ENCODE measurements at regions not wholly inside any gene's neighbourhood (a gene's known extent, or its start where the extent isn't known, plus 50 kb on each side); places are given as distances from the start of the nearest gene placed in this dataset.

GRCh38 chr6:14065350-14065749, 52.2 kb upstream of the CD83 start:
- Histone ChIP-seq H3K4me3 (no peak overlapping the region), H3K27ac (no peak overlapping the region), H3K36me3 (no peaks in the 10 kb centered on the region), H3K27me3 (peaks cover 6% of the 10 kb centered on the region), H3K4me1 (no peaks in the 10 kb centered on the region), H3K9me3 (no peaks in the 10 kb centered on the region)
- intact Hi-C loops (cut with DNase I): loop anchor here (10.0 kb wide), 1 partner anchor 271 kb away; no protein-coding TSS in a partner anchor
- no peak for ATAC-seq
- TF ChIP-seq CTCF (IDR thresholded peaks at IDR 0.05): no peak
- DNase-seq: no peak

GRCh38 chr6:14066782-14067406, 50.7 kb upstream of the CD83 start:
- TF ChIP-seq CTCF (IDR thresholded peaks at IDR 0.05): peak; percentile 70
- no peak overlapping the region for H3K4me3 ChIP-seq
- ATAC-seq: peak; percentile 93
- H3K9me3 ChIP-seq: no peaks in the 10 kb centered on the region
- no peak for DNase-seq
- H3K36me3 ChIP-seq: no peaks in the 10 kb centered on the region
- H3K27me3 ChIP-seq: peaks cover 6% of the 10 kb centered on the region
- no peak overlapping the region for H3K27ac ChIP-seq
- intact Hi-C loops (cut with DNase I): loop anchor here (10.0 kb wide), 1 partner anchor 272 kb away; no protein-coding TSS in a partner anchor
- H3K4me1 ChIP-seq: no peaks in the 10 kb centered on the region

GRCh38 chr6:14067656-14068055, 49.9 kb upstream of the CD83 start:
- Histone ChIP-seq H3K27ac (no peak overlapping the region), H3K4me3 (no peak overlapping the region), H3K27me3 (peaks cover 6% of the 10 kb centered on the region), H3K36me3 (no peaks in the 10 kb centered on the region), H3K9me3 (no peaks in the 10 kb centered on the region), H3K4me1 (no peaks in the 10 kb centered on the region)
- no peak for TF ChIP-seq CTCF (IDR thresholded peaks at IDR 0.05)
- DNase-seq: no peak
- intact Hi-C loops (cut with DNase I): loop anchor here (10.0 kb wide), 1 partner anchor 273 kb away; no protein-coding TSS in a partner anchor
- ATAC-seq: peak; percentile 16

Data from upper lobe of right lung (tissue), 1 donor.